AG09319 (cell line): ENCODE measurements at regions not wholly inside any gene's neighbourhood (a gene's known extent, or its start where the extent isn't known, plus 50 kb on each side); places are given as distances from the start of the nearest gene placed in this dataset.

Source experiments
- DNase-seq: peaks from one replicate; pipeline ENCODE4 v3.0.0-alpha.2; 2010; ENCODE audit warnings: low read depth; ENCODE audit errors: extremely low read depth
- CTCF ChIP-seq: IDR thresholded peaks from 2 replicates; pipeline ENCODE4 v1.5.1; 2011; ENCODE audit warnings: low read depth, mild to moderate bottlenecking, inconsistent platforms, low read length, moderate library complexity

- DNase-seq, result no peak
- no peak for TF ChIP-seq CTCF
Observed at GRCh38 chr7:131908714-131909113, 352.3 kb upstream of the PODXL start.

DNA sequence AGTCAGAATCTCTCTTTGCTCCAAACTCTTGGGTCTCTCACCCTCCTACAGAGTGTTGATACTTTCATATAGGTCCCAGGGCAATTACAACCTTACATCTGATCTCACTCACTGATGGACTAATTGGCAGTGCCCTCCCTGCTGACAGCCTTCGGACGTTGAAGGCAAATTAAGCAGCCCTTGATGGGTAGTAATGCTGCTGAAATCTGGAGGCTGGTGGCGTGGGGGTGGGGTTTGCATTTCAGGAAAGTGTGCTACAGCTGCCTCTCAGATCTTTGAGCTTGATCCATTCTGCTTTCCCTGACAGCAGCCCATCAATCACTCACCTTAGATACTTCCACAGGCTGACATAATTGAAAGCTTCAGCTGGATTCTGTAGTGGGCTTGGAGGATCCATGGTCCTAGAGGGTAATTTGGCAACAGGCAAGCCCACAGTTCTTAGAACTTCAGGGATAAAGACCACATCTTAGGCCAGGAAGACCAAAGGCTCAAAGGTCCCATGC, 349.1 kb upstream of the PODXL start:
- no peak for DNase-seq
- TF ChIP-seq CTCF, result no peak

DNA sequence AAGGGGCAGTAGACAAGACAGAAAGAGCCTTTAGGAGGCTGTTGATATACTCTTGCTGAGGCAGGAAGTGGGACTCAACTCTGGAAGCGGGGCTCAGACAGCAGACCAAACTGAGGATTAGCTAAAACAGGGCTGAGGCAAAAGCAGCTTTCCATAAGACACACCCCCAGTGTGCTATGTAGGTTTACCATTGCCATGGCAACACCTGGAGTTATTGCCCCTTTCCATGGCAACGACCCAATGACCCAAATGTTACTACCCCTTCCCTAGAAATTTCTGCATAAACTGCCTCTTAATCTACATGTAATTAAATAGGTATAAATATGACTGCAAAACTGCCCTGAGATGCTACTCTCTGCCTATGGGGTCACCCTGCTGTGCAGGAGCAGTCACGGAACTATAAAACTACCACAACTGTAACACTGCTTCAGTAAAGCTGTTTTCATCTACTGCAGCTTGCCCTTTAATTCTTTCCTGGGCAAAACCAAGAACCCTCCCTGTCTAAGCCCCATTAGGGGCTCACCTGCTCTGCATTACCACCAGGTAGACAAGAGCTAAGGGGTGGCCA, 348.4 kb upstream of the PODXL start:
- no peak for TF ChIP-seq CTCF
- DNase-seq, result no peak

- DNase-seq, result no peak
- no peak for TF ChIP-seq CTCF
Observed at GRCh38 chr7:131903315-131903714, 346.9 kb upstream of the PODXL start.

DNA sequence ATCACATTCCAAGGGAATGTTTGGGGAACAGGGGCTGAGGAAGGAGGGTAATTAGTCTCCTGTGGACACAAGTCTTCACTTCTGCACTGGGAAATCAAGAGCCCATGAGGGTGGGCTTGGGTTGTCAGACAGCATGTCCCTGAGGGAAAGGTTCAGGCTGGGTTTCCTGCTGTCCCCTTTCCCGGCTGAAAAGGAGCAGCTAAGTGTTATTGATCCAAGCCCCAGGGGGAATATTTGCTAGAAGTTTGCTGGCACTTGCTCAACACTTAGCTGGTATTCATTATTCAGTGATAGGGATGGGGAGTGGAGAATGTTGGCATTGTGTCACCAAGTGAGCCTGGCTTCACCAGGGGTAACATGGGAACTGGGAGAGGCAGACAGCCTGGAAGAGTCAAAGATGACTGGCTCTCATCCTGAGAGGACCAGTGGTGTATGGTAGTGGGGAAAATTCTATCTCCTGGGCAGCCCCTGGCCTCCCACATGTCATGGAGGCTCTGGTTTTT, 344.4 kb upstream of the PODXL start:
- TF ChIP-seq CTCF, result no peak
- no peak for DNase-seq

DNA sequence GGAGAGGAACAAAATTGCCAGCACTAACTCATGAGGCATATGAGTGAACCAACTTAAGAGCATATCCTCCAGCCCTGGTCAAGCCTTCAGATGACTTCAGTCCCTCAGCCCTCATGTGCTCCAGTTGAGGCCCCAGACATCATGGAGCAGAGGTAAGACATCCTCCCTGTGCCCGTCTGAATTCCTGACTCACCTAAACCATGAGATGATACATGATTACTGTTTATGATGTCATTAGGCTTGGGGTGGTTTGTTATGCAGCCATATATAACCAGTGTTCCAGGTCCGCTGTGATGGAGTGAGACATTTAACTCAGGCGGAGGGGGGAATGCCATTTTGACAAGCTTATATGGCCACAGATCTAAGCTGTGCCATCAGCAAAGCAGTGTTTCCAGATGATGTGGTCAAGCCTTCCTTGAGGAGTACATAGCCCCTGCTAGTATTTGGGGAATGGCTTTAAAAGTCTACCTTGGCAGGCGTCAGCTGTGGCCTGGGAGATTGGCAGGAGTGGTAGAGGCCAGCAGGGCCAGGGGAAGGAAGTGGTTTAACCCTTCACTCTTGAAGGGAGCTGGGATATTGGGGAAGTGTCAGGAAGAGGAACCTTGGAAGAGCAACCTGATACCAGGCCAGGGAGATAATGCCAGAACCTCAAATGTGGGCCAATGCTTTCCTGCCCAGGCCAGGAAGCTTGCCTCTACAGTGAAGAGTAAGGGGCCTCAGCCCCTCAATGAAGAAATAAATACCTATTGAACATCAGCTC, 343.0 kb upstream of the PODXL start:
- no peak for TF ChIP-seq CTCF
- no peak for DNase-seq

GRCh38 chr7:131898418-131898817, 342.0 kb upstream of the PODXL start:
- DNase-seq, result no peak
- no peak for TF ChIP-seq CTCF
